IMR-90 (cell line): ENCODE measurements at regions not wholly inside any gene's neighbourhood (a gene's known extent, or its start where the extent isn't known, plus 50 kb on each side); places are given as distances from the start of the nearest gene placed in this dataset.
A peak's percentile ranks its signal among the peaks of the same experiment; 100 is the strongest.

Experiments used
- ATAC-seq: fragments of 200-7000 bp; cut with Tn5 transposase; 2 replicates; pipeline ENCODE4 v1.9.1; 2020; ENCODE audit warnings: low read depth, mild to moderate bottlenecking, moderate library complexity
- BruUV-seq: library from RNA; stranded (reverse); fragments of 400-500 nt; replicated peaks from 2 replicates; lab custom pipeline; 2021; lab: Mats Ljungman, UMichigan
- CTCF ChIA-PET: fragments of 300-600 bp; formaldehyde crosslinking; extraction: SDS; loops from one replicate; lab custom pipeline; 2021; ENCODE audit warnings: antibody characterized with exemption; lab: Yijun Ruan, JAX
- POLR2A ChIA-PET: fragments of 300-600 bp; sonication (Branson Sonifier 250); formaldehyde crosslinking; loops from one replicate; lab custom pipeline; 2022; ENCODE audit warnings: antibody characterized with exemption; ENCODE audit not compliant: unreplicated experiment; lab: Charles Lee
- DNase-seq: peaks from one replicate; pipeline ENCODE4 v3.0.0; 2013
- H2AFZ ChIP-seq: replicated peaks from 2 replicates; pipeline ENCODE3; 2013; ENCODE audit warnings: low read length, mild to moderate bottlenecking; ENCODE audit not compliant: poor library complexity
- H2AK5ac ChIP-seq: 2 replicates; pipeline ENCODE4 v1.6.1; 2013; ENCODE audit warnings: low read depth, low read length, inconsistent platforms
- H2AK9ac ChIP-seq: replicated peaks from 2 replicates; pipeline ENCODE3; 2013; ENCODE audit warnings: mild to moderate bottlenecking, low read depth, low read length, moderate library complexity; ENCODE audit not compliant: poor library complexity
- H2BK120ac ChIP-seq: 2 replicates; pipeline ENCODE4 v1.6.1; 2013; ENCODE audit warnings: low read depth, low read length, inconsistent platforms
- H2BK15ac ChIP-seq: 3 replicates; pipeline ENCODE4 v1.6.1; 2013; ENCODE audit warnings: low read depth, low read length, inconsistent platforms
- H2BK20ac ChIP-seq: 2 replicates; pipeline ENCODE4 v1.6.1; 2013; ENCODE audit warnings: low read depth, mild to moderate bottlenecking, inconsistent platforms, low read length, moderate library complexity
- H2BK5ac ChIP-seq: 2 replicates; pipeline ENCODE4 v1.6.1; 2013; ENCODE audit warnings: mild to moderate bottlenecking, low read depth, low read length, inconsistent platforms; ENCODE audit not compliant: poor library complexity, severe bottlenecking
- H3K14ac ChIP-seq: replicated peaks from 2 replicates; pipeline ENCODE4 v1.6.1; 2013; ENCODE audit warnings: low read depth, low read length, inconsistent platforms
- H3K18ac ChIP-seq: 2 replicates; pipeline ENCODE4 v1.6.1; 2013; ENCODE audit warnings: low read depth, low read length, control low read depth
- H3K23ac ChIP-seq: 2 replicates; pipeline ENCODE4 v1.6.1; 2013; ENCODE audit warnings: low read depth, low read length, inconsistent platforms
- H3K27ac ChIP-seq: 2 replicates; pipeline ENCODE4 v1.5.1; 2013; ENCODE audit warnings: mild to moderate bottlenecking, control low read depth, low read length; ENCODE audit not compliant: insufficient read depth
- H3K27me3 ChIP-seq: 2 replicates; pipeline ENCODE4 v1.6.1; 2013; ENCODE audit warnings: low read length; ENCODE audit not compliant: control insufficient read depth, insufficient read depth
- H3K36me3 ChIP-seq: 2 replicates; pipeline ENCODE4 v1.6.1; 2013; ENCODE audit warnings: low read length, mixed read lengths; ENCODE audit not compliant: control insufficient read depth, insufficient read depth
- H3K4ac ChIP-seq: 2 replicates; pipeline ENCODE4 v1.6.1; 2013; ENCODE audit warnings: low read depth, low read length, inconsistent platforms
- H3K4me1 ChIP-seq: 2 replicates; pipeline ENCODE4 v1.6.1; 2013; ENCODE audit warnings: low read length, mixed read lengths; ENCODE audit not compliant: control insufficient read depth, insufficient read depth
- H3K4me2 ChIP-seq: 2 replicates; pipeline ENCODE4 v1.6.1; 2013; ENCODE audit warnings: low read depth, mild to moderate bottlenecking, control low read depth, low read length, moderate library complexity
- H3K4me3 ChIP-seq: 2 replicates; pipeline ENCODE4 v1.5.1; 2013; ENCODE audit warnings: low read depth, mild to moderate bottlenecking, control low read depth, low read length, moderate library complexity; ENCODE audit not compliant: insufficient read depth
- H3K56ac ChIP-seq: 2 replicates; pipeline ENCODE4 v1.6.1; 2013; ENCODE audit warnings: low read length, inconsistent platforms; ENCODE audit not compliant: insufficient read depth; ENCODE audit errors: extremely low read depth
- H3K79me1 ChIP-seq, 2 experiments: 2 replicates each; pipeline ENCODE4 v1.6.1; 2013; ENCODE audit warnings: low read length in 2 of 2, inconsistent platforms in 1 of 2, low read depth in 1 of 2
- H3K9ac ChIP-seq: 2 replicates; pipeline ENCODE4 v1.6.1; 2013; ENCODE audit warnings: low read depth, low read length, control low read depth
- H3K9me1 ChIP-seq: 2 replicates; pipeline ENCODE4 v1.6.1; 2013; ENCODE audit warnings: low read length, inconsistent platforms; ENCODE audit not compliant: insufficient read depth
- H3K9me3 ChIP-seq: 2 replicates; pipeline ENCODE4 v1.6.1; 2013; ENCODE audit warnings: low read length; ENCODE audit not compliant: control insufficient read depth, insufficient read depth
- H4K20me1 ChIP-seq: 2 replicates; pipeline ENCODE4 v1.6.1; 2013; ENCODE audit warnings: low read length, inconsistent platforms; ENCODE audit not compliant: insufficient read depth
- H4K5ac ChIP-seq: 2 replicates; pipeline ENCODE4 v1.6.1; 2013; ENCODE audit warnings: mild to moderate bottlenecking, low read depth, low read length, control low read depth
- H4K8ac ChIP-seq, 2 experiments: 2 replicates each; pipeline ENCODE4 v1.6.1; 2013; ENCODE audit warnings: low read depth in 2 of 2, low read length in 2 of 2, control low read depth in 1 of 2, inconsistent platforms in 1 of 2
- H4K91ac ChIP-seq: 2 replicates; pipeline ENCODE4 v1.6.1; 2013; ENCODE audit warnings: low read depth, low read length, inconsistent platforms; ENCODE audit not compliant: insufficient read depth
- ELK1 ChIP-seq: fragments of 150-350 bp; IDR thresholded peaks from 2 replicates; pipeline ENCODE4 v1.6.1; 2016; ENCODE audit warnings: low read depth, mild to moderate bottlenecking, low read length, moderate library complexity, borderline replicate concordance
- RFX5 ChIP-seq: IDR thresholded peaks from 2 replicates; pipeline ENCODE4 v1.8.0; 2012; ENCODE audit warnings: low read depth, mild to moderate bottlenecking, low read length, moderate library complexity
- WGBS, 2 experiments: methylation state at CpG; one replicate each; pipeline versions ENCODE4 v1.1.5 to v1.1.7; 2013; ENCODE audit warnings: missing lambda C conversion rate in 2 of 2; ENCODE audit not compliant: insufficient read length in 1 of 2; ENCODE audit errors: extremely low coverage in 2 of 2; 5-methylcytosine and 5-hydroxymethylcytosine counted together
- dilution Hi-C: fragments of 300-500 bp; cut with HindIII; formaldehyde crosslinking; loops from one replicate; pipeline ENCODE4 v1.14.3; 2018; ENCODE audit warnings: low sequenced_read_pairs; ENCODE audit not compliant: unreplicated experiment
- in situ Hi-C: fragments of 300-500 bp; cut with MboI; formaldehyde crosslinking; loops from 3 replicates; pipeline ENCODE4 v1.14.3; 2019; ENCODE audit warnings: low sequenced_read_pairs, inconsistent platforms, mixed read lengths
- intact Hi-C: fragments of 100-400 bp; cut with micrococcal nuclease; formaldehyde crosslinking; loops from 2 replicates; pipeline ENCODE4 v1.10.0; 2022

GRCh38 chr16:72434159-72434558, 262.2 kb upstream of the PMFBP1 start:
- H2AK9ac ChIP-seq: no peak overlapping the region
- no CpG with 5 or more reads among the region's 2 CpGs for WGBS, 2 experiments
- no peak overlapping the region for H3K18ac ChIP-seq
- no peaks in the 10 kb centered on the region for H3K27me3 ChIP-seq
- no peaks in the 10 kb centered on the region for H3K9me1 ChIP-seq
- ChIA-PET POLR2A (no interaction called here), CTCF (interaction anchor here (0.9 kb wide), 1 partner anchor 34 kb away, joined by 3 read pairs; no protein-coding TSS in a partner anchor)
- DNase-seq: peak; percentile 47
- H2BK20ac ChIP-seq: no peak overlapping the region
- H3K4me2 ChIP-seq: no peak overlapping the region
- H2AK5ac ChIP-seq: no peak overlapping the region
- H3K4me3 ChIP-seq: no peak overlapping the region
- BruUV-seq: no TSS peak
- H3K9me3 ChIP-seq: no peaks in the 10 kb centered on the region
- no peak overlapping the region for H2AFZ ChIP-seq
- H4K91ac ChIP-seq: no peak overlapping the region
- H3K4me1 ChIP-seq: no peaks in the 10 kb centered on the region
- no peak for TF ChIP-seq ELK1
- TF ChIP-seq RFX5: no peak
- H3K79me1 ChIP-seq: no peaks in the 10 kb centered on the region
- dilution Hi-C loops (no loop called here), intact Hi-C loops (no loop called here), in situ Hi-C loops (no loop called here)
- no peak overlapping the region for H2BK120ac ChIP-seq
- H2BK15ac ChIP-seq: no peak overlapping the region
- no peak overlapping the region for H3K9ac ChIP-seq
- H3K4ac ChIP-seq: no peak overlapping the region
- no peak overlapping the region for H4K5ac ChIP-seq
- ATAC-seq: no peak
- H3K27ac ChIP-seq: no peak overlapping the region
- H3K36me3 ChIP-seq: no peaks in the 10 kb centered on the region
- H4K8ac ChIP-seq: no peak overlapping the region
- no peak overlapping the region for H3K14ac ChIP-seq
- no peak overlapping the region for H3K56ac ChIP-seq
- H2BK5ac ChIP-seq: no peak overlapping the region
- H3K23ac ChIP-seq: no peak overlapping the region
- H4K20me1 ChIP-seq: no peaks in the 10 kb centered on the region
